MM.1S (cell line): ENCODE measurements at regions not wholly inside any gene's neighbourhood (a gene's known extent, or its start where the extent isn't known, plus 50 kb on each side); places are given as distances from the start of the nearest gene placed in this dataset.

Source experiments
- CTCF ChIP-seq: fragments of 300-600 bp; sonication (generic); IDR thresholded peaks from 2 replicates; pipeline ENCODE4 v1.5.1; 2016; ENCODE audit warnings: antibody characterized with exemption, low read length, mixed read lengths
- EZH2 ChIP-seq: fragments of 300-600 bp; sonication (generic); optimal IDR thresholded peaks from 2 replicates; pipeline ENCODE3; 2017; ENCODE audit warnings: low read depth, mild to moderate bottlenecking, antibody characterized with exemption, low read length, mixed read lengths
- EZH2phosphoT487 ChIP-seq: fragments of 300-600 bp; sonication (generic); IDR thresholded peaks from 2 replicates; pipeline ENCODE4 v1.6.1; 2018; ENCODE audit warnings: antibody characterized with exemption, low read length

- TF ChIP-seq CTCF: no peak
- TF ChIP-seq EZH2phosphoT487: no peak
- TF ChIP-seq EZH2: no peak
These were observed 56.2 kb upstream of the WDR26 start for GRCh38 chr1:224490549-224491537.
